SK-N-SH (cell line): ENCODE measurements at regions not wholly inside any gene's neighbourhood (a gene's known extent, or its start where the extent isn't known, plus 50 kb on each side); places are given as distances from the start of the nearest gene placed in this dataset.

Experiments
- ELF1 ChIP-seq: IDR thresholded peaks from 2 replicates; pipeline ENCODE4 v1.4.0; 2012
- JUND ChIP-seq: IDR thresholded peaks from 2 replicates; pipeline ENCODE4 v1.4.0; 2012
- POLR2AphosphoS5 ChIP-seq: IDR thresholded peaks from 2 replicates; pipeline ENCODE4 v1.6.1; 2012; ENCODE audit warnings: low read depth, low read length
- RAD21 ChIP-seq: IDR thresholded peaks from 2 replicates; pipeline ENCODE4 v1.6.1; 2012; ENCODE audit warnings: mild to moderate bottlenecking, low read length

- TF ChIP-seq JUND (no peak), ELF1 (no peak), POLR2AphosphoS5 (no peak), RAD21 (no peak)
Measured at GRCh38 chr14:27315947-27316346, 718.1 kb upstream of the NOVA1 start.
